GM12878 (cell line): ENCODE measurements at regions not wholly inside any gene's neighbourhood (a gene's known extent, or its start where the extent isn't known, plus 50 kb on each side); places are given as distances from the start of the nearest gene placed in this dataset.

ENCODE experiments used
- ATAC-seq: fragments of 200-7000 bp; cut with Tn5 transposase; 3 replicates; pipeline ENCODE4 v1.9.1; 2020; ENCODE audit warnings: mild to moderate bottlenecking, moderate library complexity
- BruUV-seq: library from RNA; stranded (reverse); fragments of 400-500 nt; replicated peaks from 2 replicates; lab custom pipeline; 2021; lab: Mats Ljungman, UMichigan
- CTCF ChIA-PET: fragments of 300-600 bp; sonication (Branson Sonifier 250); formaldehyde crosslinking; extraction: SDS; loops from one replicate; lab custom pipeline; 2021; ENCODE audit warnings: inconsistent platforms; lab: Yijun Ruan, JAX
- POLR2A ChIA-PET: fragments of 350-600 bp; formaldehyde crosslinking; extraction: SDS; loops from one replicate; lab custom pipeline; 2021; ENCODE audit warnings: inconsistent platforms; lab: Charles Lee
- RAD21 ChIA-PET: fragments of 300-600 bp; sonication (Branson Sonifier 250); formaldehyde crosslinking; loops from one replicate; lab custom pipeline; 2023; ENCODE audit warnings: antibody characterized with exemption; ENCODE audit not compliant: unreplicated experiment; lab: Charles Lee
- SMC1A ChIA-PET: fragments of 300-600 bp; sonication (Branson Sonifier 250); formaldehyde crosslinking; loops from one replicate; lab custom pipeline; 2023; ENCODE audit not compliant: unreplicated experiment, uncharacterized antibody; lab: Charles Lee
- DNase-seq: peaks from one replicate; pipeline ENCODE4 v3.0.0-alpha.2; 2011; ENCODE audit warnings: low read depth, low spot score
- FAIRE-seq: peaks from 3 replicates; lab custom pipeline; 2011; peaks lifted over from hg19 to GRCh38; lab: Jason Lieb, UNC
- H2AFZ ChIP-seq: 2 replicates; pipeline ENCODE4 v1.6.0; 2011; ENCODE audit warnings: low read depth, low read length, control low read depth; ENCODE audit not compliant: control insufficient read depth
- H3K27ac ChIP-seq: 2 replicates; pipeline ENCODE4 v1.5.1; 2011; ENCODE audit warnings: control low read depth; ENCODE audit not compliant: control insufficient read depth, insufficient read depth
- H3K27me3 ChIP-seq, 2 experiments: replicated peaks in 1 of 2; 2 replicates each; pipeline versions ENCODE4 v1.6.0 to v1.6.1; 2011; ENCODE audit warnings: low read length in 1 of 2; ENCODE audit not compliant: control insufficient read depth in 2 of 2, insufficient read depth in 2 of 2
- H3K36me3 ChIP-seq, 2 experiments: 2 replicates each; pipeline ENCODE4 v1.5.1; 2011; ENCODE audit warnings: low read length in 1 of 2; ENCODE audit not compliant: control insufficient read depth in 2 of 2, insufficient read depth in 2 of 2
- H3K4me1 ChIP-seq: 2 replicates; pipeline ENCODE4 v1.6.1; 2011; ENCODE audit warnings: mild to moderate bottlenecking, low read length, moderate library complexity, mixed read lengths; ENCODE audit not compliant: control insufficient read depth, insufficient read depth
- H3K4me2 ChIP-seq: 2 replicates; pipeline ENCODE4 v1.6.0; 2011; ENCODE audit warnings: control low read depth; ENCODE audit not compliant: control insufficient read depth, insufficient read depth
- H3K4me3 ChIP-seq: fragments of 200-600 bp; sonication (generic); 2 replicates; pipeline ENCODE4 v1.5.1; 2016
- H3K79me2 ChIP-seq: 2 replicates; pipeline ENCODE4 v1.6.0; 2011; ENCODE audit warnings: low read length; ENCODE audit not compliant: control insufficient read depth, insufficient read depth
- H3K9ac ChIP-seq: 2 replicates; pipeline ENCODE4 v1.8.0; 2011; ENCODE audit warnings: low read length, control low read depth, mixed read lengths; ENCODE audit not compliant: control insufficient read depth, insufficient read depth
- H3K9me3 ChIP-seq: replicated peaks from 3 replicates; pipeline ENCODE4 v1.5.1; 2011; ENCODE audit warnings: mild to moderate bottlenecking, low read length; ENCODE audit not compliant: control insufficient read depth, insufficient read depth
- H4K20me1 ChIP-seq: 2 replicates; pipeline ENCODE4 v1.6.0; 2011; ENCODE audit not compliant: control insufficient read depth, insufficient read depth
- ATF2 ChIP-seq: IDR thresholded peaks from 2 replicates; pipeline ENCODE4 v1.6.1; 2012; ENCODE audit warnings: low read length, inconsistent platforms
- BCLAF1 ChIP-seq: fragments of 450-650 bp; IDR thresholded peaks from 2 replicates; pipeline ENCODE4 v1.6.1; 2017; ENCODE audit warnings: antibody characterized with exemption, mild to moderate bottlenecking, moderate library complexity
- E2F4 ChIP-seq: IDR thresholded peaks from 2 replicates; pipeline ENCODE4 v1.6.1; 2012; ENCODE audit warnings: low read depth, low read length, improper control_type of control experiment
- ETV6 ChIP-seq, 2 experiments: fragments of 450-650 bp in 1 of 2; IDR thresholded peaks in 1 of 2; conservative IDR thresholded peaks in 1 of 2; 2 replicates each; pipeline ENCODE4 v1.6.1; 2014; ENCODE audit warnings: antibody characterized with exemption in 1 of 2, borderline replicate concordance in 1 of 2, low read depth in 1 of 2, mild to moderate bottlenecking in 1 of 2, moderate library complexity in 1 of 2
- IRF4 ChIP-seq: IDR thresholded peaks from 2 replicates; pipeline ENCODE4 v1.6.1; 2011; ENCODE audit warnings: low read depth, low read length
- JUNB ChIP-seq: IDR thresholded peaks from 2 replicates; pipeline ENCODE4 v1.6.1; 2016; ENCODE audit warnings: antibody characterized with exemption, mild to moderate bottlenecking
- PBX3 ChIP-seq: IDR thresholded peaks from 2 replicates; pipeline ENCODE4 v1.6.1; 2011; ENCODE audit warnings: mild to moderate bottlenecking, low read depth, low read length, moderate library complexity; ENCODE audit not compliant: insufficient replicate concordance
- REST ChIP-seq: IDR thresholded peaks from 2 replicates; pipeline ENCODE4 v1.6.1; 2012; ENCODE audit warnings: mild to moderate bottlenecking, low read depth, low read length
- SP1 ChIP-seq: IDR thresholded peaks from one replicate; pipeline ENCODE4 v1.6.1; 2011; ENCODE audit warnings: low read depth, low read length
- SPI1 ChIP-seq: IDR thresholded peaks from 2 replicates; pipeline ENCODE4 v1.6.1; 2011; ENCODE audit warnings: low read depth, mild to moderate bottlenecking, low read length, moderate library complexity, borderline replicate concordance; ENCODE audit not compliant: insufficient read depth
- SREBF2 ChIP-seq: IDR thresholded peaks from 2 replicates; pipeline ENCODE4 v1.6.1; 2012; ENCODE audit warnings: mild to moderate bottlenecking, low read length
- SRF ChIP-seq, 2 experiments: IDR thresholded peaks; 2 replicates each; pipeline ENCODE4 v1.6.1; 2011; ENCODE audit warnings: low read depth in 2 of 2, low read length in 2 of 2, mild to moderate bottlenecking in 1 of 2, moderate library complexity in 1 of 2
- in situ Hi-C: fragments of 300-500 bp; cut with MboI; formaldehyde crosslinking; loops from 9 replicates; pipeline ENCODE4 v1.14.3; 2018; ENCODE audit warnings: mixed read lengths
- intact Hi-C: fragments of 100-400 bp; cut with micrococcal nuclease; formaldehyde crosslinking; loops from one replicate; pipeline ENCODE4 v1.14.2; 2022; ENCODE audit not compliant: unreplicated experiment

- intact Hi-C loops (loop anchor here (2.0 kb wide), 1 partner anchor 84 kb away; no protein-coding TSS in a partner anchor), in situ Hi-C loops (no loop called here)
- H3K4me3 ChIP-seq = no peak overlapping the region
- H3K27me3 ChIP-seq = peaks cover under 1 to 3% of the 10 kb centered on the region in 2 experiments; a peak in 2 of 4 replicates
- H3K4me1 ChIP-seq = peaks cover 13% of the 10 kb centered on the region
- ChIA-PET CTCF (no interaction called here), POLR2A (interaction anchor here (0.6 kb wide), 1 partner anchor 360 kb away, joined by 3 read pairs; no protein-coding TSS in a partner anchor), RAD21 (interaction anchor here (1.3 kb wide), 1 partner anchor 84 kb away, joined by 5 read pairs; no protein-coding TSS in a partner anchor), SMC1A (interaction anchor here (0.8 to 1.4 kb wide), 5 partner anchors 9 to 105 kb away, joined by 3 to 4 read pairs (median 3); no protein-coding TSS in a partner anchor)
- ATAC-seq (no peak), FAIRE-seq (no peak), DNase-seq (no peak)
- no peak overlapping the region for H2AFZ ChIP-seq
- no peaks in the 10 kb centered on the region for H3K36me3 ChIP-seq
- 0 out of 2 replicates have a peak overlapping the region, but pooled peaks have one; percentile 38 for H3K4me2 ChIP-seq
- no peak overlapping the region for H3K9ac ChIP-seq
- BruUV-seq = no TSS peak
- H3K79me2 ChIP-seq = no peaks in the 10 kb centered on the region
- H3K27ac ChIP-seq = no peak overlapping the region
- no peaks in the 10 kb centered on the region for H4K20me1 ChIP-seq
- H3K9me3 ChIP-seq = peaks cover 2% of the 10 kb centered on the region
- TF ChIP-seq SREBF2 (no peak), IRF4 (no peak), SRF (IDR thresholded peaks at IDR 0.05; ENCODE audit: low read depth in 2 of 2, low read length in 2 of 2) (no peak), SPI1 (no peak), E2F4 (no peak), BCLAF1 (no peak), JUNB (no peak), REST (no peak), ATF2 (no peak), SP1 (no peak), ETV6 (conservative IDR thresholded peaks at IDR 0.05 in 1 of 2, IDR thresholded peaks at IDR 0.05 in 1 of 2; ENCODE audit: borderline replicate concordance in 1 of 2, low read depth in 1 of 2) (no peak), PBX3 (no peak)
Measured at GRCh38 chr6:90368601-90369000, 72.0 kb upstream of the BACH2 start.
